Liver (tissue), 8 donors: ENCODE measurements at regions not wholly inside any gene's neighbourhood (a gene's known extent, or its start where the extent isn't known, plus 50 kb on each side); places are given as distances from the start of the nearest gene placed in this dataset.

ENCODE experiments used
- DNase-seq: peaks from one replicate; pipeline ENCODE4 v3.0.0-alpha.2; 2017; ENCODE audit warnings: low spot score
- H3K27ac ChIP-seq, 2 donors: one replicate each; pipeline ENCODE4 v1.7.0; 2013; ENCODE audit warnings: inconsistent platforms in 2 of 2, low read length in 2 of 2, control low read depth in 1 of 2, low read depth in 1 of 2, mild to moderate bottlenecking in 1 of 2
- H3K27me3 ChIP-seq, 4 donors: one replicate each; pipeline versions ENCODE4 v1.6.1 to v1.7.0; 2013; ENCODE audit warnings: low read length in 3 of 4, inconsistent platforms in 1 of 4, mild to moderate bottlenecking in 1 of 4, moderate library complexity in 1 of 4; ENCODE audit not compliant: control insufficient read depth in 4 of 4, insufficient read depth in 4 of 4
- H3K36me3 ChIP-seq, 4 donors: one replicate each; pipeline versions ENCODE4 v1.6.1 to v1.7.0; 2013; ENCODE audit warnings: low read length in 3 of 4, mild to moderate bottlenecking in 3 of 4, low read depth in 1 of 4, moderate library complexity in 1 of 4; ENCODE audit not compliant: control insufficient read depth in 4 of 4, insufficient read depth in 3 of 4
- H3K4me1 ChIP-seq, 4 donors: one replicate each; pipeline versions ENCODE4 v1.6.1 to v1.7.0; 2013; ENCODE audit warnings: low read length in 3 of 4, mild to moderate bottlenecking in 3 of 4, moderate library complexity in 1 of 4; ENCODE audit not compliant: control insufficient read depth in 4 of 4, insufficient read depth in 4 of 4
- H3K4me3 ChIP-seq, 3 donors: one replicate each; pipeline versions ENCODE4 v1.6.1 to v1.7.0; 2013; ENCODE audit warnings: low read length in 3 of 3, control low read depth in 1 of 3, low read depth in 1 of 3, mild to moderate bottlenecking in 1 of 3
- H3K9ac ChIP-seq, 2 donors: one replicate each; pipeline ENCODE4 v1.7.0; 2013; ENCODE audit warnings: low read length in 2 of 2, mild to moderate bottlenecking in 2 of 2, moderate library complexity in 2 of 2, control low read depth in 1 of 2, low read depth in 1 of 2
- H3K9me3 ChIP-seq, 4 donors: one replicate each; pipeline versions ENCODE4 v1.6.1 to v1.7.0; 2013; ENCODE audit warnings: low read length in 3 of 4; ENCODE audit not compliant: control insufficient read depth in 4 of 4
- CTCF ChIP-seq: fragments of 150-350 bp; IDR thresholded peaks from 2 replicates; pipeline ENCODE4 v1.5.1; 2017; ENCODE audit warnings: improper control_type of control experiment, low read depth, low read length; ENCODE audit not compliant: missing input control
- EGR1 ChIP-seq, 2 donors: IDR thresholded peaks; 2 replicates each; pipeline ENCODE4 v1.6.1; 2016 to 2018; ENCODE audit warnings: antibody characterized with exemption in 2 of 2, low read depth in 2 of 2
- FOXA2 ChIP-seq: IDR thresholded peaks from 2 replicates; pipeline ENCODE4 v1.6.1; 2016; ENCODE audit warnings: antibody characterized with exemption
- GABPA ChIP-seq, 2 donors: IDR thresholded peaks in 1 of 2; conservative IDR thresholded peaks in 1 of 2; 2 replicates each; pipeline ENCODE4 v1.6.1; 2016; ENCODE audit warnings: antibody characterized with exemption in 2 of 2, mild to moderate bottlenecking in 1 of 2, moderate library complexity in 1 of 2
- HNF4A ChIP-seq, 2 donors: conservative IDR thresholded peaks; 2 replicates each; pipeline ENCODE4 v1.6.1; 2016; ENCODE audit warnings: antibody characterized with exemption in 2 of 2, mild to moderate bottlenecking in 2 of 2
- HNF4G ChIP-seq: IDR thresholded peaks from 2 replicates; pipeline ENCODE4 v1.6.1; 2016; ENCODE audit warnings: antibody characterized with exemption
- NR2F2 ChIP-seq: IDR thresholded peaks from 2 replicates; pipeline ENCODE4 v1.6.1; 2016; ENCODE audit warnings: antibody characterized with exemption
- RAD21 ChIP-seq, 2 donors: IDR thresholded peaks; 2 replicates each; pipeline ENCODE4 v1.6.1; 2016; ENCODE audit warnings: antibody characterized with exemption in 2 of 2, mild to moderate bottlenecking in 2 of 2
- RXRA ChIP-seq, 2 donors: IDR thresholded peaks; 2 replicates each; pipeline ENCODE4 v1.6.1; 2017 to 2018; ENCODE audit warnings: antibody characterized with exemption in 2 of 2, mild to moderate bottlenecking in 1 of 2
- SP1 ChIP-seq: IDR thresholded peaks from 2 replicates; pipeline ENCODE4 v1.6.1; 2018; ENCODE audit warnings: antibody characterized with exemption, mild to moderate bottlenecking
- TAF1 ChIP-seq: conservative IDR thresholded peaks from 2 replicates; pipeline ENCODE4 v1.6.1; 2016; ENCODE audit warnings: antibody characterized with exemption, mild to moderate bottlenecking
- YY1 ChIP-seq: IDR thresholded peaks from 2 replicates; pipeline ENCODE4 v1.6.1; 2016; ENCODE audit warnings: antibody characterized with exemption, mild to moderate bottlenecking
- ZBTB33 ChIP-seq: IDR thresholded peaks from 2 replicates; pipeline ENCODE4 v1.6.1; 2016; ENCODE audit warnings: antibody characterized with exemption
- WGBS: extraction: QIAGEN DNeasy Blood & Tissue Kit; methylation state at CpG from one replicate; pipeline ENCODE4 v1.1.7; 2013; 5-methylcytosine and 5-hydroxymethylcytosine counted together
- TF ChIP-seq, protein P1 (sequence below): IDR thresholded peaks from 2 replicates; pipeline ENCODE4 v1.6.1; 2016; ENCODE audit warnings: antibody characterized with exemption
- TF ChIP-seq, protein P2 (sequence below): IDR thresholded peaks from 2 replicates; pipeline ENCODE4 v1.6.1; 2016; ENCODE audit warnings: antibody characterized with exemption, mild to moderate bottlenecking
- donor health status: healthy.
- donor health status: healthy.
- donor health status: healthy.
- donor health status: healthy.
- donor health status: healthy.

GRCh38 chr11:33615751-33616150 is 84.9 kb downstream of the C11orf91 start:
- no peaks in the 10 kb centered on the region for H3K9me3 ChIP-seq
- no peaks in the 10 kb centered on the region for H3K4me1 ChIP-seq
- H3K4me3 ChIP-seq = no peak overlapping the region
- TF ChIP-seq RAD21 (IDR thresholded peaks at IDR 0.05) (no peak), TAF1 (no peak), YY1 (no peak), RXRA (IDR thresholded peaks at IDR 0.05) (no peak), NR2F2 (no peak), HNF4G (no peak), GABPA (IDR thresholded peaks at IDR 0.05 in 1 of 2, conservative IDR thresholded peaks at IDR 0.05 in 1 of 2) (no peak), FOXA2 (no peak), EGR1 (IDR thresholded peaks at IDR 0.05; ENCODE audit: low read depth in 2 of 2) (no peak), CTCF (no peak), HNF4A (conservative IDR thresholded peaks at IDR 0.05) (no peak), SP1 (no peak)
- TF ChIP-seq, protein P1, sequence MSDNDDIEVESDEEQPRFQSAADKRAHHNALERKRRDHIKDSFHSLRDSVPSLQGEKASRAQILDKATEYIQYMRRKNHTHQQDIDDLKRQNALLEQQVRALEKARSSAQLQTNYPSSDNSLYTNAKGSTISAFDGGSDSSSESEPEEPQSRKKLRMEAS = no peak
- TF ChIP-seq, protein P2, sequence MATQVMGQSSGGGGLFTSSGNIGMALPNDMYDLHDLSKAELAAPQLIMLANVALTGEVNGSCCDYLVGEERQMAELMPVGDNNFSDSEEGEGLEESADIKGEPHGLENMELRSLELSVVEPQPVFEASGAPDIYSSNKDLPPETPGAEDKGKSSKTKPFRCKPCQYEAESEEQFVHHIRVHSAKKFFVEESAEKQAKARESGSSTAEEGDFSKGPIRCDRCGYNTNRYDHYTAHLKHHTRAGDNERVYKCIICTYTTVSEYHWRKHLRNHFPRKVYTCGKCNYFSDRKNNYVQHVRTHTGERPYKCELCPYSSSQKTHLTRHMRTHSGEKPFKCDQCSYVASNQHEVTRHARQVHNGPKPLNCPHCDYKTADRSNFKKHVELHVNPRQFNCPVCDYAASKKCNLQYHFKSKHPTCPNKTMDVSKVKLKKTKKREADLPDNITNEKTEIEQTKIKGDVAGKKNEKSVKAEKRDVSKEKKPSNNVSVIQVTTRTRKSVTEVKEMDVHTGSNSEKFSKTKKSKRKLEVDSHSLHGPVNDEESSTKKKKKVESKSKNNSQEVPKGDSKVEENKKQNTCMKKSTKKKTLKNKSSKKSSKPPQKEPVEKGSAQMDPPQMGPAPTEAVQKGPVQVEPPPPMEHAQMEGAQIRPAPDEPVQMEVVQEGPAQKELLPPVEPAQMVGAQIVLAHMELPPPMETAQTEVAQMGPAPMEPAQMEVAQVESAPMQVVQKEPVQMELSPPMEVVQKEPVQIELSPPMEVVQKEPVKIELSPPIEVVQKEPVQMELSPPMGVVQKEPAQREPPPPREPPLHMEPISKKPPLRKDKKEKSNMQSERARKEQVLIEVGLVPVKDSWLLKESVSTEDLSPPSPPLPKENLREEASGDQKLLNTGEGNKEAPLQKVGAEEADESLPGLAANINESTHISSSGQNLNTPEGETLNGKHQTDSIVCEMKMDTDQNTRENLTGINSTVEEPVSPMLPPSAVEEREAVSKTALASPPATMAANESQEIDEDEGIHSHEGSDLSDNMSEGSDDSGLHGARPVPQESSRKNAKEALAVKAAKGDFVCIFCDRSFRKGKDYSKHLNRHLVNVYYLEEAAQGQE = no peak
- H3K27me3 ChIP-seq = peaks cover 0 to 3% (median 0%) of the 10 kb centered on the region in 4 donors
- DNase-seq = no peak
- H3K36me3 ChIP-seq = no peaks in the 10 kb centered on the region
- H3K27ac ChIP-seq = no peak overlapping the region
- H3K9ac ChIP-seq = no peak overlapping the region
- 49% methylated on average over 3 of the region's 3 CpGs for WGBS

GRCh38 chr11:33613404-33613803 is 87.2 kb downstream of the C11orf91 start:
- whole genome bisulfite sequencing = 69% methylated on average over 2 of the region's 2 CpGs
- no peaks in the 10 kb centered on the region for H3K36me3 ChIP-seq
- H3K4me1 ChIP-seq = no peaks in the 10 kb centered on the region
- peaks cover 0 to 3% (median 0%) of the 10 kb centered on the region in 4 donors for H3K27me3 ChIP-seq
- no peaks in the 10 kb centered on the region for H3K9me3 ChIP-seq
- no peak for DNase-seq
- no peak overlapping the region for H3K4me3 ChIP-seq
- TF ChIP-seq YY1 = no peak
- H3K27ac ChIP-seq = no peak overlapping the region
- H3K9ac ChIP-seq = no peak overlapping the region

- Histone ChIP-seq H3K9ac (no peak overlapping the region), H3K27me3 (peaks cover 0 to 3% (median 0%) of the 10 kb centered on the region in 4 donors), H3K4me3 (no peak overlapping the region), H3K9me3 (no peaks in the 10 kb centered on the region), H3K27ac (no peak overlapping the region), H3K4me1 (no peaks in the 10 kb centered on the region), H3K36me3 (no peaks in the 10 kb centered on the region)
- DNase-seq = no peak
- TF ChIP-seq ZBTB33 = no peak
- no peak for TF ChIP-seq RAD21 (IDR thresholded peaks at IDR 0.05)
- no peak for TF ChIP-seq HNF4A (conservative IDR thresholded peaks at IDR 0.05)
- TF ChIP-seq RXRA (IDR thresholded peaks at IDR 0.05) = no peak
- WGBS = 52% methylated on average over 2 of the region's 2 CpGs
Observed at GRCh38 chr11:33610903-33611302, 89.7 kb downstream of the C11orf91 start.
